Peyer's patch (tissue), 4 donors: ENCODE measurements at regions not wholly inside any gene's neighbourhood (a gene's known extent, or its start where the extent isn't known, plus 50 kb on each side); places are given as distances from the start of the nearest gene placed in this dataset.
"Not testable (repeated sequence)": the region's sequence is repeated elsewhere in the genome, so short reads cannot be mapped to it uniquely, and the experiment has no call there.

Experiments used
- DNase-seq, 3 donors: peaks; one replicate each; pipeline ENCODE4 v3.0.0-alpha.2; 2017 to 2019
- H3K27ac ChIP-seq, 4 donors: fragments of 200-600 bp; sonication (generic); one replicate each; pipeline ENCODE4 v1.5.1; 2016 to 2019
- H3K27me3 ChIP-seq, 2 donors: fragments of 200-600 bp; sonication (generic); one replicate each; pipeline ENCODE4 v1.5.1; 2019
- H3K36me3 ChIP-seq, 3 donors: fragments of 200-600 bp; sonication (generic); one replicate each; pipeline ENCODE4 v1.5.1; 2016 to 2019
- H3K4me1 ChIP-seq, 4 donors: fragments of 200-600 bp; sonication (generic); one replicate each; pipeline ENCODE4 v1.5.1; 2016 to 2019
- H3K4me3 ChIP-seq, 4 donors: fragments of 200-600 bp; sonication (generic); 1 replicate in 3 of 4; 2 replicates in 1 of 4; pipeline ENCODE4 v1.5.1; 2016 to 2019; ENCODE audit warnings: mild to moderate bottlenecking in 1 of 4
- H3K9me3 ChIP-seq, 4 donors: fragments of 200-600 bp; sonication (generic); one replicate each; pipeline ENCODE4 v1.5.1; 2016 to 2019; ENCODE audit warnings: mild to moderate bottlenecking in 1 of 4
- POLR2A ChIP-seq, 2 donors: fragments of 450-650 bp; IDR thresholded peaks; one replicate each; pipeline ENCODE4 v1.5.1; 2017; ENCODE audit warnings: antibody characterized with exemption in 2 of 2, mild to moderate bottlenecking in 2 of 2, moderate library complexity in 2 of 2
- TF ChIP-seq, protein P1 (sequence below), 6 experiments: fragments of 450-650 bp in 4 of 6; fragments of 200-600 bp in 2 of 6; sonication (generic) in 1 of 6; IDR thresholded peaks; one replicate each; pipeline ENCODE4 v1.5.1; 2017 to 2019; ENCODE audit warnings: antibody characterized with exemption in 6 of 6, mild to moderate bottlenecking in 3 of 6, moderate library complexity in 1 of 6

DNA sequence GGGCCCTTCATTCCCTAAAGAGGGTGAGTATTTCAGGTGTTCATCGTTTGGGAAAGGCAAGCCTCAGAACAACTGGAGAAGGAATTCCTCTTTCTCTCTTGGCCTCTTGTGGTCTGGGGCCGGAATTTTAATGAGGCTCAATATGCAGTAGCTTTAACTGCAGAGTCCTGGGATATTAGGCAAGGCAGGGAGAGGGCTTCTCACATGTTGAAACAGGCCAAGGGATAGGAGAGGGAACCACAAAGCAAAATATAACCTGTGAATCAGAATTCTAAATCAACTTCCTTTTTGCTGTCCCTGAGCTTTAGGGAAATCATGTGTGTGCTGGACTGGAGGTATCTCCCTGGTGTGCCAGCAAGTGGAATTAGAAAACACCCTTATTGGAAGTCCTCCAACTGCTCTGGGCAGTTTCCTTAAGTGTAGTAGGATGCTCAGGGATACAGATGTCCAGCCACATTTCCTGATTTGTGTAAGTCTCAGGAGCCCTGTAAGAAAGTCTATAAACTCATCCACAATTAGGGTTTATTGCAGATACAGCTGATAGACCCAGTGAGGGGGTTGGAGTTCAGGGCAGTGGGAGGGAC is 215.8 kb upstream of the ZRANB2 start:
- no peak for TF ChIP-seq POLR2A (IDR thresholded peaks at IDR 0.05)
- TF ChIP-seq, protein P1, sequence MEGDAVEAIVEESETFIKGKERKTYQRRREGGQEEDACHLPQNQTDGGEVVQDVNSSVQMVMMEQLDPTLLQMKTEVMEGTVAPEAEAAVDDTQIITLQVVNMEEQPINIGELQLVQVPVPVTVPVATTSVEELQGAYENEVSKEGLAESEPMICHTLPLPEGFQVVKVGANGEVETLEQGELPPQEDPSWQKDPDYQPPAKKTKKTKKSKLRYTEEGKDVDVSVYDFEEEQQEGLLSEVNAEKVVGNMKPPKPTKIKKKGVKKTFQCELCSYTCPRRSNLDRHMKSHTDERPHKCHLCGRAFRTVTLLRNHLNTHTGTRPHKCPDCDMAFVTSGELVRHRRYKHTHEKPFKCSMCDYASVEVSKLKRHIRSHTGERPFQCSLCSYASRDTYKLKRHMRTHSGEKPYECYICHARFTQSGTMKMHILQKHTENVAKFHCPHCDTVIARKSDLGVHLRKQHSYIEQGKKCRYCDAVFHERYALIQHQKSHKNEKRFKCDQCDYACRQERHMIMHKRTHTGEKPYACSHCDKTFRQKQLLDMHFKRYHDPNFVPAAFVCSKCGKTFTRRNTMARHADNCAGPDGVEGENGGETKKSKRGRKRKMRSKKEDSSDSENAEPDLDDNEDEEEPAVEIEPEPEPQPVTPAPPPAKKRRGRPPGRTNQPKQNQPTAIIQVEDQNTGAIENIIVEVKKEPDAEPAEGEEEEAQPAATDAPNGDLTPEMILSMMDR (IDR thresholded peaks at IDR 0.05) = no peak
- Histone ChIP-seq H3K27ac (no peak overlapping the region), H3K9me3 (no peaks in the 10 kb centered on the region), H3K36me3 (no peaks in the 10 kb centered on the region), H3K4me1 (no peaks in the 10 kb centered on the region), H3K4me3 (no peak overlapping the region), H3K27me3 (no peaks in the 10 kb centered on the region)
- no peak for DNase-seq

GRCh38 chr1:71295350-71295749 is 214.5 kb upstream of the ZRANB2 start:
- Histone ChIP-seq H3K27ac (no peak overlapping the region), H3K36me3 (no peaks in the 10 kb centered on the region), H3K4me3 (no peak overlapping the region), H3K4me1 (no peaks in the 10 kb centered on the region), H3K9me3 (no peaks in the 10 kb centered on the region), H3K27me3 (no peaks in the 10 kb centered on the region)
- TF ChIP-seq, protein P1 (IDR thresholded peaks at IDR 0.05) = no peak
- no peak for TF ChIP-seq POLR2A (IDR thresholded peaks at IDR 0.05)
- no peak for DNase-seq

DNA sequence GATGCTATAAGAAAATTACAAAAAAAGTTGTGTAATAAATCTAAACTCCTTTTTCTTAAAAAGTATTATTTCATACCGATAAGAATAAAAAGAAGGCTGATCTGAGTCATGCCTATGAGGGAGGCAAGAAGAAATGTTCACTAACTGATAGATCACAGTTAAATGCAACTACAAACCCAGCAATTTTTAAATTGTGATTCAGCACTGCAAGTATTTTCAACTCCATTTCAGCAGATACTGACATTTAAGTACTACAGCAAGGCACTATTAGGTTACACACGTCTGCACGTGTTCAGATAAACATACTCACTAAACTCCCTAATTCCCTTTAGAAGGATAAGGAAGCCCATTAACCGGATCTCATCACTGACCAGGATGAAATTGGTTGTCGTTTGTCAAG is 213.3 kb upstream of the ZRANB2 start:
- H3K9me3 ChIP-seq = no peaks in the 10 kb centered on the region
- no peaks in the 10 kb centered on the region for H3K4me1 ChIP-seq
- TF ChIP-seq POLR2A (IDR thresholded peaks at IDR 0.05) = no peak
- TF ChIP-seq, protein P1 (IDR thresholded peaks at IDR 0.05) = no peak
- H3K4me3 ChIP-seq = no peak overlapping the region
- no peaks in the 10 kb centered on the region for H3K36me3 ChIP-seq
- DNase-seq = no peak
- H3K27me3 ChIP-seq = no peaks in the 10 kb centered on the region
- no peak overlapping the region for H3K27ac ChIP-seq

DNA sequence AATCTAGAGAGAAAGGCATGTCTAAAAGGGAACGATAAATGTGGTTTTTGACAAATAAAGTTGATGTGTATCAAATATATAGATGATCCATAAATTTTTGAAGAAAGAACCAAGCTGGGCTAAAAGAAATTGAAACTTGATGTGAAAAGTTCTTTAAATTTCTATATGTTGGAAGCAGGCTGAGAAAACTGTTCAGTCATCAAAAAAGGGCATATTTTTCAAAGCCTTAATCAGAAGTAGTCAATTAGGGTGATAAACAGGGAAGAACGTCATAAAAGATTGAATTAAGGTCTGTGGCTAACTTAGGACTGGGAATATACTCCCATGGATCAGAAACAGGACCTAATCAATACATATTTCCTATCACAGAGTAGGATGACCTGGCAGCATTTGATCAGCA is 211.4 kb upstream of the ZRANB2 start:
- Histone ChIP-seq H3K36me3 (no peaks in the 10 kb centered on the region), H3K9me3 (no peaks in the 10 kb centered on the region), H3K27ac (no peak overlapping the region), H3K4me1 (no peaks in the 10 kb centered on the region), H3K4me3 (no peak overlapping the region), H3K27me3 (no peaks in the 10 kb centered on the region)
- TF ChIP-seq POLR2A (IDR thresholded peaks at IDR 0.05) = no peak
- TF ChIP-seq, protein P1 (IDR thresholded peaks at IDR 0.05) = no peak
- no peak for DNase-seq

- H3K27ac ChIP-seq, H3K27me3 ChIP-seq, H3K9me3 ChIP-seq, H3K36me3 ChIP-seq, H3K4me1 ChIP-seq, DNase-seq, H3K4me3 ChIP-seq: not testable (repeated sequence)
These were observed 209.8 kb upstream of the ZRANB2 start for GRCh38 chr1:71290506-71291237.

GRCh38 chr1:71285529-71285928 is 204.7 kb upstream of the ZRANB2 start:
- H3K4me3 ChIP-seq = no peak overlapping the region
- no peaks in the 10 kb centered on the region for H3K27me3 ChIP-seq
- no peak for TF ChIP-seq POLR2A (IDR thresholded peaks at IDR 0.05)
- TF ChIP-seq, protein P1 (IDR thresholded peaks at IDR 0.05) = no peak
- peaks cover 0 to 5% (median 0%) of the 10 kb centered on the region in 4 donors for H3K9me3 ChIP-seq
- DNase-seq = no peak
- H3K36me3 ChIP-seq = no peaks in the 10 kb centered on the region
- no peak overlapping the region for H3K27ac ChIP-seq
- H3K4me1 ChIP-seq = no peaks in the 10 kb centered on the region
